ENCODE measurements at regions not wholly inside any gene's neighbourhood (a gene's known extent, or its start where the extent isn't known, plus 50 kb on each side); places are given as distances from the start of the nearest gene placed in this dataset.
"Not testable (repeated sequence)": the region's sequence is repeated elsewhere in the genome, so short reads cannot be mapped to it uniquely, and the experiment has no call there.

GRCh38 chr12:54105809-54106208 is 52.2 kb downstream of the HOXC4 start:
- not testable (repeated sequence) for H3K4me3 ChIP-seq (ENCODE audit: low read depth, low read length); H3K9me3 ChIP-seq; DNase-seq; H3K27me3 ChIP-seq; H3K36me3 ChIP-seq
- H3K4me1 ChIP-seq, result peaks cover 14% of the 10 kb centered on the region

DNA sequence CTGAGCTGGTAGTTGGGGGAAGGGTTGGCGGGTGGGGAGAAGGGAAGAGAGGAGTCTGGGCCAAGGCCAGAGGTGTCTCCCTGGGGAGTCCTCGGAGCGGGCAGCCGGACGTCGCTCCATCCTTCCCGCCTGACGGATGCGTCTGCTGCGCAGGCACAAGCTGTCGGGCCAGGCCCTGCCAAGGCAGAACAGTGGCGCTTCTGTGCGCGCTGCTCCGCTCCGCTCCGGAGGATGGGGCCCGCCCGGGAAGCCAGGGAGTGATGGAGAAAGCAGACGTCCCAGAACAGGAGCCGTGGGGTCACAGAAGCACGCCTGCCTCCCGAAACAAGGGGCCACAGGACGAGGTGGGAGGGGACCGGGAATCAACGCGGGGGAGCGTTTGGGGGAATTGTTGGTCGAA is 52.6 kb downstream of the HOXC4 start:
- not testable (repeated sequence) for H3K27me3 ChIP-seq, H3K9me3 ChIP-seq, H3K36me3 ChIP-seq
- Histone ChIP-seq H3K4me1 (peaks cover 14% of the 10 kb centered on the region), H3K4me3 (ENCODE audit: low read depth, low read length) (peak overlapping the region; percentile 33)
- peak; percentile 81 for DNase-seq

DNA sequence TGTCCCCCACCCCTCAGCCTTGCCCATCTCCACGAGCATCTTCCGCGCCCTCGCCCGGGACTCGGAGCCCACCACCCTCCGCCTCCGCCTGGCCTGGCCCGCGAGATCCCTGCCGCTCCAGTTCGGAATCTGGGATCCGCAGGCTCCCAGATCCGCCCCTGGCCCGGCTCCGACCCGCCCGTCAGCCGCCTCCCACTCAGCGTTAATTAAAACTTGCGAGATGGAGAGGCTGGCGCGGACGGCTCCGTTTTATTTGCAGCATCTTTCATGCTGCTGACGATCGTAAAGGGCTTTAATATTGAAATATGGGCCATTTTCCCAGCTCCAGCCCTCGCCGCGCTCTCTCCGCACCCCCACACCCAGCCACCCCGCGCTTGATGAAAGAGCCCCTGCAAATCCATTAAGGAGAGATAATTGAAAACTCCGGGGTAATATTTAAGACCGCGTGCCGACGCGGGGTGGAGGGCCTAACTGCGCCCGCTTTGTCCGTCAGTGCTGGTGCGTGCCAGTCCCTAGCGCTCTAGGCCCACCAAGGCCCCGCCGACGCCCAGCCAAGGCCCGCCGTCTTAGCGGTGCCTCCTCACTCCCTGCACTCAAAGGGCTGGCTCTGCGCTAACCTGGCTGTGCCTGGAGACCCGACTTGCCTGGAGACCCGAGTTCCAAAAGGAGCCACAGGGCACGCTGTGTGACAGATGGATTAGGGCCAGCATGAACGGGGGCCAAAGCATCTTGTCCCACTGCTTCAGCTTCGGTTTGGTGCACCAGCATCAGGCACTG is 53.4 kb downstream of the HOXC4 start:
- not testable (repeated sequence) for H3K27me3 ChIP-seq; H3K4me3 ChIP-seq (ENCODE audit: low read depth, low read length); H3K9me3 ChIP-seq; DNase-seq; H3K36me3 ChIP-seq
- H3K4me1 ChIP-seq, result peaks cover 14% of the 10 kb centered on the region

GRCh38 chr12:54112336-54112735 is 58.7 kb downstream of the HOXC4 start:
- DNase-seq; H3K9me3 ChIP-seq; H3K36me3 ChIP-seq; H3K4me3 ChIP-seq (ENCODE audit: low read depth, low read length); H3K4me1 ChIP-seq; H3K27me3 ChIP-seq: not testable (repeated sequence)

DNA sequence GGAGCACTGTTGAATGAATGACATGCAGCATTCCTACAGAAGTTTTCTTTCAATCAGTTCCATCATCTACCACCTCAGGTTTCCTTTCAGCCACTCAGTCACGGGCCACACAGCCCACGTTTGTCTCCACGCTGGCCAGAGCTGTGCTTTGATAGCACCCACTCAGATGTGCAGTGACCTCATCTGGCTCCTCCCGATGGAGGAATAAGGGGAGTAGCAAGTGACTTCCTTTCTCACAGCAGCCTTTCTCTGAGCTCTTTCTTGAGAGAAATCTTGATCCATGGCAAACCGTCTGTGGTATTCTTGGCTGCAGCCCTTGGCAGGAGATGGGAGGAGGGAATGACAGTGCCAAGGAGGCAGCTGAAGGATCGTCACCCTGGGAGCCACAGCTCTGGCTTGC is 62.4 kb downstream of the HOXC4 start:
- H3K9me3 ChIP-seq; H3K4me1 ChIP-seq; H3K4me3 ChIP-seq (ENCODE audit: low read depth, low read length); H3K36me3 ChIP-seq; H3K27me3 ChIP-seq; DNase-seq: not testable (repeated sequence)

DNA sequence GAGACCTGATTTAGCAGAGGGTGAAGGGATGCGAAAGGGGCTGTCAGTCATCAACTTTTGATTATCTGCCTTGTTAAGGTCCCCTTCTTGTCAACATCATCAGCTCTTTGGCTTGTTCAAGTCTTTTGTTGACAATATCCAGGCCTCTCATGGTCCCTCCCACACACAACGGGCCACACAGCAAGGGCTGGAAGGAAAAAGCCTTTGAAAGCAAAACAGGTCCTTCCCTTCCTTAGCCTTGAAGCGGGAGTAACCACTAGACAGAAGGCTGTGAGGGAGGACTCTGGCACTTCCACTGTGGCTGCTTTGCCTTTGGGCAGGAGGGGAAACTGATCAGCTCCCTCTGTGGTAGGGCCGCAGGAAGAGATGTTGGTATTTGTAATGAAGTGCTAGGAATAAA is 63.8 kb downstream of the HOXC4 start:
- H3K4me1 ChIP-seq; H3K9me3 ChIP-seq; H3K27me3 ChIP-seq; H3K36me3 ChIP-seq; H3K4me3 ChIP-seq (ENCODE audit: low read depth, low read length): not testable (repeated sequence)
- DNase-seq, result peak; percentile 35

- not testable (repeated sequence) for H3K4me1 ChIP-seq; DNase-seq; H3K27me3 ChIP-seq; H3K9me3 ChIP-seq; H3K4me3 ChIP-seq (ENCODE audit: low read depth, low read length); H3K36me3 ChIP-seq
These were observed 65.4 kb downstream of the HOXC4 start for GRCh38 chr12:54119082-54119481.

DNA sequence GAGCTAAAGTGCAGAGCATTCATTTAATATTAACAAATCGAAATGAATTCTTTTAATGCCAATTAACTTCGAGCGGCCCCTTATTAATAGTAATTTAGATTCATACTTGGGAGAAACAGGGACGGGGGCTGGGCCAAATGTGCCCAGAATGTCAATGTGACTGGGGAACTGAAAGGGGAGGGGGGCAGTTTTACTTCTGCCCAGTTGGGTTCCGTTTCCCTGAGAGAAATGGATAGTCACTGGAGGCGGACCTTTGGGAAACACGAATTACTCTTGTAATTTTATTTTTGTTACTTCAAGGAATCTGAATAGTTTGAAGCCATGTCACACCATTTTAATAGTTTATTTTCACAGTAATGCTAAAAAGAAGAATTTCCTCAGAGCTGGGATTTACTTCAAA is 64.8 kb downstream of the SMUG1 start:
- H3K4me1 ChIP-seq; H3K36me3 ChIP-seq; H3K4me3 ChIP-seq (ENCODE audit: low read depth, low read length); H3K9me3 ChIP-seq; DNase-seq; H3K27me3 ChIP-seq: not testable (repeated sequence)

GRCh38 chr12:54125708-54126028 is 63.1 kb downstream of the SMUG1 start:
- not testable (repeated sequence) for H3K27me3 ChIP-seq
- peak overlapping the region; percentile 84 for H3K4me3 ChIP-seq (ENCODE audit: low read depth, low read length)

DNA sequence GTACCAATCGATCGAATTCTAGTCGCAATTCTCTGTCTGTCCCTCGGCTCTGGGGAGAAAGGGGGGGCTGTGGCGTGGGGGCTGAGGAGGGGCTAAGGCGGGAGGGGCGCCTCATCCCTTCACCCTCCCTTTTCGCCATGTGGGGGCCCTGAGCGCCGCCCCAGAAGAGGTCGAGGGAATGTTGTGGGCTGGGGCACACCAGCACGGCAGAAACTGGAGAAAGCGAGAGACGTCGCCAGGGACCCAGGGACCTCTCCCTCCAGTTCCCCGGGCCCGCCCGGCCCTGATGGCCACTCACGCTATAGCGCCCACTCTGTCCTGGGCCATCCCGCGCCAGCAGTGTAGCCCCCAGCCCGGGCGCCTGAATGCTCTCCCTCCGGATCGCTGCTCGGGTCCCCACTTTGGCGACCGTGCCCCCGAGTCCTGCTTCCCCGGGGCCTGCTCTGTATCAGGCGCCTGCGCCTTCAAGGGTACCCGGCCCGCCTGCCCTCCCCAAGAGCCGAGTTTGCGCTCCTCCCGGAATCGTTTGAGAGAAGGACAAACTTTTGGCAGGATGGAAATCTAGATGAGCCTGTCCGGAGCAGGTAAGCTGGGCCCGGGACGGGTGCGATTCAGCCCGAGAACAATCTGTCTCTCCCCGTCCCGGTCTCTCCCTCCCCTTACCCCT is 62.6 kb downstream of the SMUG1 start:
- Histone ChIP-seq H3K4me1 (no peaks in the 10 kb centered on the region; the same call in 1 of the 2 replicates), H3K9me3 (no peaks in the 10 kb centered on the region), H3K36me3 (peaks cover 10% of the 10 kb centered on the region), H3K4me3 (ENCODE audit: low read depth, low read length) (peak overlapping the region; percentile 84), H3K27me3 (no peaks in the 10 kb centered on the region)
- TF ChIP-seq, protein P1, sequence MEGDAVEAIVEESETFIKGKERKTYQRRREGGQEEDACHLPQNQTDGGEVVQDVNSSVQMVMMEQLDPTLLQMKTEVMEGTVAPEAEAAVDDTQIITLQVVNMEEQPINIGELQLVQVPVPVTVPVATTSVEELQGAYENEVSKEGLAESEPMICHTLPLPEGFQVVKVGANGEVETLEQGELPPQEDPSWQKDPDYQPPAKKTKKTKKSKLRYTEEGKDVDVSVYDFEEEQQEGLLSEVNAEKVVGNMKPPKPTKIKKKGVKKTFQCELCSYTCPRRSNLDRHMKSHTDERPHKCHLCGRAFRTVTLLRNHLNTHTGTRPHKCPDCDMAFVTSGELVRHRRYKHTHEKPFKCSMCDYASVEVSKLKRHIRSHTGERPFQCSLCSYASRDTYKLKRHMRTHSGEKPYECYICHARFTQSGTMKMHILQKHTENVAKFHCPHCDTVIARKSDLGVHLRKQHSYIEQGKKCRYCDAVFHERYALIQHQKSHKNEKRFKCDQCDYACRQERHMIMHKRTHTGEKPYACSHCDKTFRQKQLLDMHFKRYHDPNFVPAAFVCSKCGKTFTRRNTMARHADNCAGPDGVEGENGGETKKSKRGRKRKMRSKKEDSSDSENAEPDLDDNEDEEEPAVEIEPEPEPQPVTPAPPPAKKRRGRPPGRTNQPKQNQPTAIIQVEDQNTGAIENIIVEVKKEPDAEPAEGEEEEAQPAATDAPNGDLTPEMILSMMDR (IDR thresholded peaks at IDR 0.05; ENCODE audit: low read depth, low read length), result no peak
- DNase-seq, result peak; percentile 53

More at GRCh38 chr12:54125708-54126028, 63.1 kb downstream of the SMUG1 start:
- not testable (repeated sequence) for H3K9me3 ChIP-seq, H3K36me3 ChIP-seq, H3K4me1 ChIP-seq, DNase-seq

Data from BE2C (cell line).